AG04450 (cell line): ENCODE measurements at regions not wholly inside any gene's neighbourhood (a gene's known extent, or its start where the extent isn't known, plus 50 kb on each side); places are given as distances from the start of the nearest gene placed in this dataset.

Source experiments
- CTCF ChIA-PET: fragments of 300-600, 350-600 bp; formaldehyde crosslinking; extraction: SDS; loops from one replicate; lab custom pipeline; 2022; ENCODE audit warnings: antibody characterized with exemption, inconsistent platforms; lab: Charles Lee
- POLR2A ChIA-PET: fragments of 350-600 bp; formaldehyde crosslinking; extraction: SDS; loops from one replicate; lab custom pipeline; 2021; ENCODE audit warnings: antibody characterized with exemption, inconsistent platforms; lab: Yijun Ruan, JAX
- DNase-seq: peaks from one replicate; pipeline ENCODE4 v3.0.0-alpha.2; 2011; ENCODE audit warnings: low read depth, low spot score
- H3K27ac ChIP-seq: one replicate; pipeline ENCODE4 v1.5.1; 2012; ENCODE audit warnings: low read depth, low read length, control low read depth
- H3K27me3 ChIP-seq: one replicate; pipeline ENCODE4 v1.6.0; 2012; ENCODE audit warnings: low read length; ENCODE audit not compliant: control insufficient read depth, insufficient read depth
- H3K4me3 ChIP-seq: 2 replicates; pipeline ENCODE4 v1.5.1; 2011; ENCODE audit warnings: mild to moderate bottlenecking, low read depth, low read length, control low read depth
- H3K9me3 ChIP-seq: 2 replicates; pipeline ENCODE4 v1.5.1; 2012; ENCODE audit warnings: low read length; ENCODE audit not compliant: control insufficient read depth, insufficient read depth
- TF ChIP-seq, protein P1 (sequence below): IDR thresholded peaks from 2 replicates; pipeline ENCODE4 v1.5.1; 2011; ENCODE audit warnings: low read depth, low read length, control low read depth, inconsistent platforms

DNA sequence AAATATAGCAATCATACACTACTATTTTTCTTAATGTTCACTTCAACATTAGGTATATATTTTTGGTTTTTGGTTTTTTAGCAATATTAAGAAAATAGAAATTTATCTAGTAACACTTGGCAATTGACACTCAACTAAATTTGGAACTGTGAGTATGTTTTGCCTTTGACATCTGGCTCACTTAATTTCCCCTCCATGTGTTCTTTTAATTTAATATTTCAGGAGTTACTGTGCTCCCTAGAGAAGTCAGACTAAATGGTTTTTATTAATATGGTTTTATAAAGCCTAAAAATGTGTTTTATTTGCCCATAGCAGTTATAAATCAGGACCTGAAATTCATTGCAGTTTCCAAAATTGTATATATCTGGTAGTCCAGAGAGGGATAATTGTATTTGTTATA is 175.3 kb upstream of the AVPR1A start:
- TF ChIP-seq, protein P1, sequence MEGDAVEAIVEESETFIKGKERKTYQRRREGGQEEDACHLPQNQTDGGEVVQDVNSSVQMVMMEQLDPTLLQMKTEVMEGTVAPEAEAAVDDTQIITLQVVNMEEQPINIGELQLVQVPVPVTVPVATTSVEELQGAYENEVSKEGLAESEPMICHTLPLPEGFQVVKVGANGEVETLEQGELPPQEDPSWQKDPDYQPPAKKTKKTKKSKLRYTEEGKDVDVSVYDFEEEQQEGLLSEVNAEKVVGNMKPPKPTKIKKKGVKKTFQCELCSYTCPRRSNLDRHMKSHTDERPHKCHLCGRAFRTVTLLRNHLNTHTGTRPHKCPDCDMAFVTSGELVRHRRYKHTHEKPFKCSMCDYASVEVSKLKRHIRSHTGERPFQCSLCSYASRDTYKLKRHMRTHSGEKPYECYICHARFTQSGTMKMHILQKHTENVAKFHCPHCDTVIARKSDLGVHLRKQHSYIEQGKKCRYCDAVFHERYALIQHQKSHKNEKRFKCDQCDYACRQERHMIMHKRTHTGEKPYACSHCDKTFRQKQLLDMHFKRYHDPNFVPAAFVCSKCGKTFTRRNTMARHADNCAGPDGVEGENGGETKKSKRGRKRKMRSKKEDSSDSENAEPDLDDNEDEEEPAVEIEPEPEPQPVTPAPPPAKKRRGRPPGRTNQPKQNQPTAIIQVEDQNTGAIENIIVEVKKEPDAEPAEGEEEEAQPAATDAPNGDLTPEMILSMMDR: no peak
- ChIA-PET POLR2A (no interaction called here), CTCF (no interaction called here)
- H3K9me3 ChIP-seq: no peaks in the 10 kb centered on the region
- no peak overlapping the region for H3K4me3 ChIP-seq
- H3K27me3 ChIP-seq: no peaks in the 10 kb centered on the region
- no peak overlapping the region for H3K27ac ChIP-seq
- DNase-seq: no peak

DNA sequence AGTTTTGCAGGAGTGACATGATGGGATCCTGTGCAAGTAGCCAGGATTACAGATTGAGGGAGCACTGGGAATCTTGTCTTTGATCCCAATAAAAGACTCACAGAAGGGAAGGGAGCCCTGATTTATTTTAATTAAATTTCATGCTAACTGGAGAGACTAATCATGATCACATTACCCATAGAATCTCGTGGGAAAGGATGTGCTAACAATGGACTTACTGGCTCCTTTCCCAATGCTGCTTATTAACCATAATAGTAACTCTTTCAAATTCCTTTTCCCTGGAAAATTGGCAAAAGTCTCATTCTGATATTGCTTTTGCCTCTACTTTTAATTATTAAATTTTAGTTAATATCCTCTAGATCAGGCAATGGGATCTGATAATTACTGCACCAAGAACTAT is 174.8 kb upstream of the AVPR1A start:
- Histone ChIP-seq H3K27me3 (no peaks in the 10 kb centered on the region), H3K9me3 (no peaks in the 10 kb centered on the region), H3K27ac (no peak overlapping the region), H3K4me3 (no peak overlapping the region)
- CTCF ChIA-PET: no interaction called here
- TF ChIP-seq, protein P1: no peak
- POLR2A ChIA-PET: no interaction called here
- no peak for DNase-seq

DNA sequence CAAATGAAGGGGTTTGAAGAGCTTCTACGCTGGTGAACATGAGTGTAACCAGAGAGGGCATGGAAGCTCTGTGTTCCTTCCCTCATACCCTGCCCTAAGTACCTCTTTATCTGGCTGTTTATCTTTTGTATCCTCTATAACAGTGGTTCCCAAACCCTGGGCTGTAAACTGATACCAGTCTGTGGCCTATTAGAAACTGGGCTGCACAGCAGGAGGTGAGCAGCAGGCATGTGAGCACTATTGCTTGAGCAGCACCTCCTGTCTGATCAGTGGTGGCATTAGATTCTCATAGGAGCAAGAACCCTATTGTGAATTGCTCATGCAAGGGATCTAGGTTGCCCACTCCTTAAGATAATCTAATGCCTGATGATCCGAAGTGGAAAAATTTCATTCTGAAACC is 172.9 kb upstream of the AVPR1A start:
- DNase-seq: no peak
- H3K4me3 ChIP-seq: no peak overlapping the region
- H3K27me3 ChIP-seq: no peaks in the 10 kb centered on the region
- H3K9me3 ChIP-seq: no peaks in the 10 kb centered on the region
- CTCF ChIA-PET: interaction anchor here (0.5 kb wide), 1 partner anchor 245 kb away, joined by 3 read pairs; no protein-coding TSS in a partner anchor
- TF ChIP-seq, protein P1: no peak
- POLR2A ChIA-PET: no interaction called here
- no peak overlapping the region for H3K27ac ChIP-seq

DNA sequence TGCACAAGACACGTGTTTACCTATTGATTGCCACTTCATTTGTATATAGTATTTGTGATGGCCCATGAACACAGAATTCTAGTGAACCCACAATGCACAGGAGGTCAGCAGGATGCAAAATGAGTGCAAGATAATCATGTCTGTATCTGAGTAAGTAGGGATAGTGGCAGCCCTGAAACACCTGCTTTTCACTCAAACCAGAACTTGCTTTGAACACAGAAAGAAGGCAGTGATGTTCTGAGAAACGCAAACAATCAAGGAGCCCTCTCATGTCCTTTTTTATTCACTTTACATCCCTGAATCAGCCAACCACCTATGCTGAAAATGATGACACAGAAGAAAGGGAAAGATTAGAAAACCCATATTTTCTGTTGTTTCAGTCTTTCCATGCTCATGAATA is 170.4 kb upstream of the AVPR1A start:
- Histone ChIP-seq H3K4me3 (no peak overlapping the region), H3K27ac (no peak overlapping the region), H3K27me3 (no peaks in the 10 kb centered on the region), H3K9me3 (no peaks in the 10 kb centered on the region)
- CTCF ChIA-PET: no interaction called here
- POLR2A ChIA-PET: no interaction called here
- DNase-seq: no peak
- TF ChIP-seq, protein P1: no peak

DNA sequence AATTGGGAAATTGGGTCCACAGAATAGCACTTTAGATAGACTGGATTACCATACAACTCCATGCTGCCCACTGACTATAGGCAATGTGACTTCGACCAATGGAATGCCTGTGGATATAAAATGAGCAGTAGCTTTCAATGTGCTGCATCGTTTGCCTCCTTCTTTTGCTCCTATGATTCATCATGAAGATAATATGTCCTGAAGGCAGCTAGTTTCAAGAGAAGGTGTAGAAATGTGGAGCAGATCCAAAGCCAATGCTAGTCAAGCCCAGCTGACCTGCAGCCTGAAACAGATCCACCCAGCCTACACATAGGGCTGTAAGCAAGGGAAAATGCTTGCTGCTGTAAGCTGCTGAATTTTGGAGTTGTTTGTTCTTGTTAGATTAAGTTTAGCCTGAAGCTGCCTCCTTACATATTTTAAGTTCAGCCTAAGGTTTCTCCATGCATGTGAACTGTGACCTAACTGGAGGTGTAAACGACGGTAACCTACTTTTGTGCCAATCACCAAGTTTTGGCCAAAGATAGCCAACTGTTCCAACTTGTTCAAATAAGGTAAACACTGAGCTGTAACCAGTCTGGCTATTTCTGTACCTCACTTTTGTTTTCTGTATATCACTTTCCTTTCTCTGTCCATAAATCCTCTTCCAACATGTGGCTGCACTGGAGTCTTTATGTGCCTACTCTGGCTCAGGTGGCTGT is 169.1 kb upstream of the AVPR1A start:
- Histone ChIP-seq H3K27me3 (no peaks in the 10 kb centered on the region), H3K9me3 (no peaks in the 10 kb centered on the region), H3K27ac (no peak overlapping the region), H3K4me3 (no peak overlapping the region)
- POLR2A ChIA-PET: no interaction called here
- CTCF ChIA-PET: no interaction called here
- no peak for DNase-seq
- TF ChIP-seq, protein P1: no peak
